ENCODE measurements at regions not wholly inside any gene's neighbourhood (a gene's known extent, or its start where the extent isn't known, plus 50 kb on each side); places are given as distances from the start of the nearest gene placed in this dataset.

DNA sequence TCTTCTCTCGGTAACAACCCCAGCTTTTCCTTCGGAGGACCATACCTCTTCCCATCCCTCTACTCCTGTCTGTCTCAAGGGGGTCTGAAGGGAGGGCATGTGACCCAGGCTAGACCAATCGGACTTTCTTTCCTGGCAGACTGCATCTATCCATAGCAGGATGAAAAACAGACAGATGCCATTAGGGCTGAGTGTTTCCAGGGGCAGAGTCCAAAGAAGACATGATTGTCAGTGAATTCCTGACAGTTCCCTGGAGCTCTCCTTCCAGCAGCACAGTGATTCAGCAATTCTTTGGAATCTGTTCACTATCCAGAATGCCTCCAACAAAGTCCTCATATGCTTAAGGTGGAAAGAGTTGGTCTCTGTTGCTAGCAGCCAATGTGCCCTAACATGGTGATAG, 189.8 kb downstream of the KCTD12 start:
- TF ChIP-seq, protein P1, sequence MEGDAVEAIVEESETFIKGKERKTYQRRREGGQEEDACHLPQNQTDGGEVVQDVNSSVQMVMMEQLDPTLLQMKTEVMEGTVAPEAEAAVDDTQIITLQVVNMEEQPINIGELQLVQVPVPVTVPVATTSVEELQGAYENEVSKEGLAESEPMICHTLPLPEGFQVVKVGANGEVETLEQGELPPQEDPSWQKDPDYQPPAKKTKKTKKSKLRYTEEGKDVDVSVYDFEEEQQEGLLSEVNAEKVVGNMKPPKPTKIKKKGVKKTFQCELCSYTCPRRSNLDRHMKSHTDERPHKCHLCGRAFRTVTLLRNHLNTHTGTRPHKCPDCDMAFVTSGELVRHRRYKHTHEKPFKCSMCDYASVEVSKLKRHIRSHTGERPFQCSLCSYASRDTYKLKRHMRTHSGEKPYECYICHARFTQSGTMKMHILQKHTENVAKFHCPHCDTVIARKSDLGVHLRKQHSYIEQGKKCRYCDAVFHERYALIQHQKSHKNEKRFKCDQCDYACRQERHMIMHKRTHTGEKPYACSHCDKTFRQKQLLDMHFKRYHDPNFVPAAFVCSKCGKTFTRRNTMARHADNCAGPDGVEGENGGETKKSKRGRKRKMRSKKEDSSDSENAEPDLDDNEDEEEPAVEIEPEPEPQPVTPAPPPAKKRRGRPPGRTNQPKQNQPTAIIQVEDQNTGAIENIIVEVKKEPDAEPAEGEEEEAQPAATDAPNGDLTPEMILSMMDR (conservative IDR thresholded peaks at IDR 0.05; ENCODE audit: low read depth, low read length) = no peak
- TF ChIP-seq EZH2 (IDR thresholded peaks at IDR 0.05; ENCODE audit: borderline replicate concordance, low read depth, low read length, poor library complexity, severe bottlenecking) = no peak
- H3K4me3 ChIP-seq (ENCODE audit: low read depth, low read length, poor library complexity, severe bottlenecking) = no peak overlapping the region
- H3K9me3 ChIP-seq (ENCODE audit: low read depth, low read length, poor library complexity, severe bottlenecking) = no peaks in the 10 kb centered on the region
- H3K27ac ChIP-seq (ENCODE audit: low read depth, low read length, poor library complexity, severe bottlenecking) = no peak overlapping the region
- POLR2A ChIA-PET (ENCODE audit: low non-redundant PET) = no interaction called here
- intact Hi-C loops (cut with micrococcal nuclease; ENCODE audit: unreplicated experiment) = no loop called here
- no TSS peak for BruUV-seq (replicated peaks)
- H3K36me3 ChIP-seq (ENCODE audit: insufficient read depth, low read length, poor library complexity, severe bottlenecking) = no peaks in the 10 kb centered on the region
- DNase-seq (ENCODE audit: low spot score) = no peak
- H3K4me1 ChIP-seq (ENCODE audit: insufficient read depth, low read length, poor library complexity, severe bottlenecking) = no peaks in the 10 kb centered on the region
- peaks cover 17% of the 10 kb centered on the region for H3K27me3 ChIP-seq (replicated peaks; ENCODE audit: insufficient read depth, low read depth, low read length, poor library complexity)
- CTCF ChIA-PET = no interaction called here

DNA sequence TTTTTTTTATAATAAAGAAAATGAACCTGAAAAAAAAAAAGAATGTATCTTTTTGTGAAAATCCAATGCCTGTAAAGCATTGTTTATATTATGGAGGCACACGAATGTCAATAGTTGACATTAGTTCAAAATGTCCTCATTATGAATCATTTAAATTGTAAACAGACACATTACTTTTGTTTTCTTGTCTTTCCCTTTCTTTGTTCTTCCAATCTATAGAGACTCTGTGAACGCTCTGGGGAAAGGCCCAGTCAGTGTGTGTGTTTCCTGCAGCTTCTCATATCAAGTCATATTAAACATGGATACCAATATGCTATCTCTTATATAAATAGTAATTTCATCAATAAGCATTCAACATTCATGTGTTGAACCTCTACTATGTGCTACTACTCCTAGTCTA, 193.1 kb downstream of the KCTD12 start:
- Histone ChIP-seq H3K27me3 (replicated peaks; ENCODE audit: insufficient read depth, low read depth, low read length, poor library complexity) (no peaks in the 10 kb centered on the region), H3K4me1 (ENCODE audit: insufficient read depth, low read length, poor library complexity, severe bottlenecking) (no peaks in the 10 kb centered on the region), H3K4me3 (ENCODE audit: low read depth, low read length, poor library complexity, severe bottlenecking) (no peak overlapping the region), H3K27ac (ENCODE audit: low read depth, low read length, poor library complexity, severe bottlenecking) (no peak overlapping the region), H3K9me3 (ENCODE audit: low read depth, low read length, poor library complexity, severe bottlenecking) (no peaks in the 10 kb centered on the region), H3K36me3 (ENCODE audit: insufficient read depth, low read length, poor library complexity, severe bottlenecking) (no peaks in the 10 kb centered on the region)
- CTCF ChIA-PET = no interaction called here
- POLR2A ChIA-PET (ENCODE audit: low non-redundant PET) = no interaction called here
- no peak for TF ChIP-seq EZH2 (IDR thresholded peaks at IDR 0.05; ENCODE audit: borderline replicate concordance, low read depth, low read length, poor library complexity, severe bottlenecking)
- TF ChIP-seq, protein P1 (conservative IDR thresholded peaks at IDR 0.05; ENCODE audit: low read depth, low read length) = no peak
- DNase-seq (ENCODE audit: low spot score) = no peak
- intact Hi-C loops (cut with micrococcal nuclease; ENCODE audit: unreplicated experiment) = no loop called here
- BruUV-seq (replicated peaks) = no TSS peak

DNA sequence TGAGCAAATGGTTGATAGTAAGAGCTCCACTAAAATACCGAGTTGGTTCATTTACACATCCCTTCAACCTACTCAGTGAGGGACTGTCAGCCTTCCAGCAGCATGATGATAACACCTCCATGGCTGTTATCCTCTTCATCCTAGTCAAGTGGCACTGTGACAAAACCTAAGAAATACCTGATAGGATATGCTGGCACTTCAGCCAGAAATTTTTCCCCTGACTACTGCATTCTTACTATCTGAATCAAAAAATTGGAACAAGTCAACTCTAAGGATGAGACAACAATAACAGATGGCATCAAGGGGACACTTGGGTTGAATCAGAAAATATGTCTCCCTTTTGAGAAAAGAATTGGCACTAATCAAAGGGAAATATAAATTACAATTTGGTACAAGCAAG, 193.9 kb downstream of the KCTD12 start:
- ChIA-PET CTCF (no interaction called here), POLR2A (ENCODE audit: low non-redundant PET) (no interaction called here)

More for the DNA sequence above, 193.9 kb downstream of the KCTD12 start:
- no TSS peak for BruUV-seq (replicated peaks)
- no peak for TF ChIP-seq EZH2 (IDR thresholded peaks at IDR 0.05; ENCODE audit: borderline replicate concordance, low read depth, low read length, poor library complexity, severe bottlenecking)
- TF ChIP-seq, protein P1 (conservative IDR thresholded peaks at IDR 0.05; ENCODE audit: low read depth, low read length) = no peak
- H3K27ac ChIP-seq (ENCODE audit: low read depth, low read length, poor library complexity, severe bottlenecking) = no peak overlapping the region
- H3K4me1 ChIP-seq (ENCODE audit: insufficient read depth, low read length, poor library complexity, severe bottlenecking) = no peaks in the 10 kb centered on the region
- no peaks in the 10 kb centered on the region for H3K9me3 ChIP-seq (ENCODE audit: low read depth, low read length, poor library complexity, severe bottlenecking)
- H3K27me3 ChIP-seq (replicated peaks; ENCODE audit: insufficient read depth, low read depth, low read length, poor library complexity) = no peaks in the 10 kb centered on the region
- intact Hi-C loops (cut with micrococcal nuclease; ENCODE audit: unreplicated experiment) = no loop called here
- H3K4me3 ChIP-seq (ENCODE audit: low read depth, low read length, poor library complexity, severe bottlenecking) = no peak overlapping the region
- H3K36me3 ChIP-seq (ENCODE audit: insufficient read depth, low read length, poor library complexity, severe bottlenecking) = no peaks in the 10 kb centered on the region
- DNase-seq (ENCODE audit: low spot score) = no peak

Data from A673 (cell line).